ENCODE measurements at regions not wholly inside any gene's neighbourhood (a gene's known extent, or its start where the extent isn't known, plus 50 kb on each side); places are given as distances from the start of the nearest gene placed in this dataset.

DNA sequence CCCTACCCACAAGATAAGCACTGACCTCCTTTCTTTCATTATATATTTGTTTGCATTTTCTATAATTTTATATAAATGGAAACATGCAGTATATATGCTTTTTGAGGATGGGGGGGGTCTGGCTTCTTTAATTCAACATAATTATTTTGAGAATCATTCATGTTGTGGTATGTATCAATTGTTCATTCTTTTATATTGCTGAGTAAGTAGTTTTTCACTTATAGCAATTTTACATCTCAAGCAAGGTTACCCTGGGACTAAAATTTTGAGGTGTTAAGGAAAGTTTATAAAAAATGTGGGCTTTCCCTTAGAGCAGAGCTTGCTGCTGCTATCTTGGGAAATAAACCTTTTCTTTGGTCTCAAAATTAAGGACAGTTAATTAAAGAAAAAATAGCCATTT, 89.9 kb upstream of the EGLN3 start:
- no peak for DNase-seq (ENCODE audit: low spot score)

DNA sequence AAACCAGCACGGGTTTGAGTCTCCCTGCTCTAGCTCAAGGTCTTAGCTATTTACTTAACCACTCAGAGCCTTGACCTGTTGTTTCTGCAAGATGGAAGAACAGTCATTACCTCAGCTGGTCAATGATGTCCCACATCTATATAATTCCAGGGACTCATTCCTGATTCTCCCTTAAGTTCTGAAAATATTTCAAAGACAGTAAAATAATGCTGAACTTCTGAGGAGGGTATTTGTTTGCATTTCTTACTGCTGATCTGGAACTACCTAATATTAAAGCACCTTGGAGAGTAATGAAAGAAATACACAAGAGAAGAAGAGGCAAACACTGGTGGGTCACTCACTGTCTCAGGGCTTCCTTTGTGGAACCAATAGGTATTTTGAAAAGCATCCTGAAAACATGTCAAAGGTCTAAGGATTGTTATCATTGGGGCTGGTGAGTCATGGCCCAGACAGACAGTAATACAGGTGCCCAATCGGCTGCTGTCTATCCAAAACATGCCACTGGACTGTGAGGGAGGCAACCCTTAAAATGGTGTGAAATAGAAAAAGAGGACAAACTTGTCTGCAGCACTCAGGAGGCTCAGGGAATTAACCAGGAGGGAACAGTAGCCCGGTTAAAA, 88.7 kb upstream of the EGLN3 start:
- no peak for DNase-seq (ENCODE audit: low spot score)

DNA sequence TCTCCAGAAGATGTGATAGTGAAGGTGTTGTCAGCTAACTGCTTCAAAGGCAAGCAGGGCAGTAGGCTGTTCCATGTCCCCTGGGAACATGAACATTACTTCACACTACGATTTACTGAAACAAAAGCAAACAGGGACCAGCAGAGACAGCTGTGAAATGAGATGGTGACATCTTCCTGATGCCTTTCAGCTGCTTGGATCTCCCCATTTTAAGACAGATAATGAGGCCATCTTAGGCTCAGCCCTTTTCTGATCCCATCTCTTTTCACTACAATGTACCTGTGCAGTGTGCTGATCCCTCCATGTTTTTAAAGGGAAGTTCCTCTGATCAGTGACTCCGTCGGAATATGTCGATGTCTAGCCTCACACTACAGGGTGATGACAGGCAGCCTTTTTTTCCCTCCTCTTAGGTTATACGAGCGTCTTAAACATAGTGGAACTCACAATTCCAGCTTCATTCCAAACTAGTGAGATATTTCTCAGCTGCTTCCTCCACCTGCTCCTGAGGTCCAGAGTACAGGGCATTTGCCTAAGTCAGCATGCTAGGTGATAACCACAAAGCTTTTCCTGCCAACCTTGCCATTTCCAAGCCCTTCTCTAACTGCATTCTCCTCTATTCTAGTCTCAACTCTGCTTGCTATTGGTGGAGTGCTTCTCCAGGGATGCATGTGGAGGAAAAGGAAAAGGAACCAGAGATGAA, 87.6 kb upstream of the EGLN3 start:
- no peak for DNase-seq (ENCODE audit: low spot score)

DNA sequence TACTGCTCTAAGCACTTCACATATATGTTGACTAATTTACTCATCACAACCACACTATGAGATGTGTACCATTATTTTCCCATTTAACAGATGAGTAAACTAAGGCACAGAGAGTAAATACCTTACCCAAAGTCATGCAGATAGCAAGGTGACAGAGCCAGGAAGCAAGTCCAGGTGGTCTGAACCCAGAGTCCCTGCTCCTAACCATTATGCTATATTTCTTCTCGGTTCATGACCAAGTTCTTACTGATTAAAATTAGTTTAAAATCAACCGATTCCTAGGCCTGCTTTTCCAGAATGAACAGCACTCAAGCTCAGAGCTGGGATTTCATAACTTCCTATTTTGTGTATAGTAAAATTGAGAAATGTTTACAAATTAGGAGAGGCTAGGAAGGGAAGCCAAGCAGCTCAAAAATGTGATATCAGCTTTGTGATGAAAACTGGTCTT, 85.5 kb upstream of the EGLN3 start:
- DNase-seq (ENCODE audit: low spot score) = no peak

DNA sequence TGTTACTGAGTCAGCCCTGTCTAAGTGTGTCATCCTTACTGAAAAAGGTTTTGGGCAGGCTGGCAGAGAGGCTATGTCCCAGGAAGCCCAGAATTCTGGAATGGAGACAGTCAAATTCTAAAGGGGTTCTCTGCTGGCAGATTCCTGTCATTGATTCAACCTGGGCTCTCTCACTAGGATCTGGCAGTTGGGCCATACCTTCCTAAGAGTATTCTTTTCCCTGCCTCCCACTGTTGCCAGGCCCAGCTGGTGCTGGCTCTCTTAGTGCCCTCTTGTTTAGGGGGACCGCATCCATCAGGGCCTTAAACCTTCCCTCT, 85.0 kb upstream of the EGLN3 start:
- no peak for DNase-seq (ENCODE audit: low spot score)

DNA sequence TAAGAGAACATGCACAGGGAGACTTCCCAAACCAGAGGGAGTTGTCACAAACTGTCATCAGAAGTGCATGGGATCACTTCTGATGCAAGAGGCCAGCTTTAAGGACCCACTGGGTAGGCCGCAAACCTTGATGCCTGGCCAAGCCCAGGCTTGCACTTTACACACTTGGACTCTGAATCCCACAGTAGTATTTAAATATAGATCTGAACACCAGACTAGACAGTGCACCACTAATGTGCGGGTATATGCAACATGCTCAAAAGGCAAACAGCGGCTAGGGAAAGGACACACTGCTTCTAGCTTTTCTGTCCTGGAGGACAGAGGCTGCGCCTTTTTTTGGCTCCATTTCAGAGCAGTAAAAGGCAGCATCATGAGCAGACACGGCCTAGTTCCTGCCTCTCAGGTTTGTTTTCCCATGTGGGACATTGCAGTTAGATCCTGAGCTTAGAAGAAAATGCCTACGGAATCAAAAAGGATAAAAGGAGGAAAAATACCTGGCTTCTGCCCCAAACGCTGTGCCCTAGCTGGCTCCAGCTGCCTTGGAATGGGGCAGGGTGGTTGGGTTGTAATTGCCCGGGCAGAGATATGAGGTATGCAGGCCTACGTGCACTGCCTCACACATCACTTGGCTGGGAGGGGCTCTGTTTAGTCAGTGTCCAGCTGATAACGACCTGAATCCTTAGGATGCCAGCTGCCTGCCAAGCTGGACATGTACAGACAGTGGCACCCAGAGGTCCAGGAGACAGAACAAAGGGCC, 84.5 kb upstream of the EGLN3 start:
- DNase-seq (ENCODE audit: low spot score) = no peak

DNA sequence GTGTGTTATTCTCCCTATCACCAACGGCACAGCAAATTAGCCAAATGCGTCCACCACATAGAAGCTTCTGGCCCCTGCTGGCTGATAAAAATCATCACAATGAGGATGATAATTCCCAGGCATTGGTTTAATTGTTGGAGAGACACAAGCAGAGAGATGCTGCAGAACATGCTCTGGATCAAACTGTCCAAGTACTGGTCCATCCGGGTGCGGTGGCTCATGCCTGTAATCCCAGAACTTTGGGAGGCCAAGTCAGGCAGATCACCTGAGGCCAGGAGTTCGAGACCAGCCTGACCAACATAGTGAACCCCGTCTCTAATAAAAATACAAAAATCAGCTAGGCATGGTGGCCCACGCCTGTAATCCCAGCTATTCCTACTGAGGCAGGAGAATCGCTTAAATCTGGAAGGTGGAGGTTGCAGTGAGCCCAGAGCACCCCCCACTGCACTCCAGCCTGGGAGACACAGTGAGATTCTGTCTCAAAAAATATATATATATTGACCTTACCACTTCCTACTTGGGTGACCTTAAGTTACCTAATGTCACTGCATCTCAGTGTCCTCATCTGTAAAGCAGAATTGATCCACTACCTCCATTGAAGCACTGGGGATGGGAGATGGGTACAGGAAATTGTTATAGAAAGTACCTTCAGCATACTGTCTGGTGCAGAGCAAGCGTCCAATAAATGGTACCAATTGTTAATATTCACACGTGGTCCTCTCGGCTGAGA, 83.7 kb upstream of the EGLN3 start:
- DNase-seq (ENCODE audit: low spot score) = peak; percentile 26

DNA sequence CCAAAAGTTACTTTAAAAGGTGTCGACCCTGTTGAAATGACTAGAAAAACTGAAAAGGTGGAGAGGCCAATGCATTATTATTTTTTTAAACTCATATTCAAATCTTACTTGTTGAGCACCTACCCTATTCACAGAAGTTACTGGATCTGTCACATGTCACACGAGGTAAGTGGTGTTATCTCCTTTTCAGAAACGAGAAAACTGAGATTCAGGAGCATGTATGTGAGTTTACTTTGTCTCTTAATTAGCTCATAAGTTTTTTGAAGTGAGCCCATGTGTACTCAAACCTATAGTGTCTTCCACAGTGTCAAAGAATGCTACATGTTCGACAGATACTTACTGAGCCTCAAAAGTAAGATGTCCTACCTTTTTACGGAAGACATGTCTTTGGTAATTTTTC, 81.8 kb upstream of the EGLN3 start:
- no peak for DNase-seq (ENCODE audit: low spot score)

DNA sequence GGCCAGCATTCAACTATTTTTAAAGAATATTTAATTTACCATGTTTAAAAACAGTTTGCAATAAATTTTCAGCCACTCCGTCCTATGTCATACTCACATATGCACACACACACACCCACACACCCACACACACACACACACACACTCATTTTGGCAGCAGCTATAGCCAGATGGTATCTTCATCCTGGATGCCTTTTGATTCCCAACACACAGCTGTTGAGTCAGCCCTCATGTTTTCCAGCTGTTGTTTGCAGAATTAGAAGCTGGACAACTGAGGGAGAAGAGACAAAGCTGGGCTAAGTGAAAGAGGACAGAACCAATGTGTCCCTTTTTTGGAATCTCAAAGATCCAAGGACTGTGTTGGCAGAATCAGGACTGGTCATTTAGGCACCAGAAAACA, 80.0 kb upstream of the EGLN3 start:
- peak; percentile 73 for DNase-seq (ENCODE audit: low spot score)

DNA sequence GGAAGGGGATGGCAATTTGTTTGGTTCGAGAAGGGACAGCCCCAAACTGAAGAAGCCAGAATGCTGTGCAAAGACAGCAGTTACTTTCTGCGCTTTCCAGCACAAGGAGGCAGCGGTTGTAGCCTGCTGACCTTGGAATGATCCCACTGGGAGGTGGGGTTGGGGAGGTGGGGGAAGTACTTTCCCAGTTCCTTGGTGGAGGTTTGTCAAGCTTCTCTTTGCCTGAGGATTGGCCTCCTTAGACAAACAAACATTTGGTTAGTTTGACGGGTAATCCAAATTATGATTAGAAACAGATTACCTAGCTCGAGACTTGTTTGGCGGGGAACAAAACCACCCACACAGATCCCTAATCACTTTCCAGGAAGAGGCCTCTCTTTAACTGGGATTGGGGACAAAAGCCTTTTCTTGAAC, 79.1 kb upstream of the EGLN3 start:
- no peak for DNase-seq (ENCODE audit: low spot score)

DNA sequence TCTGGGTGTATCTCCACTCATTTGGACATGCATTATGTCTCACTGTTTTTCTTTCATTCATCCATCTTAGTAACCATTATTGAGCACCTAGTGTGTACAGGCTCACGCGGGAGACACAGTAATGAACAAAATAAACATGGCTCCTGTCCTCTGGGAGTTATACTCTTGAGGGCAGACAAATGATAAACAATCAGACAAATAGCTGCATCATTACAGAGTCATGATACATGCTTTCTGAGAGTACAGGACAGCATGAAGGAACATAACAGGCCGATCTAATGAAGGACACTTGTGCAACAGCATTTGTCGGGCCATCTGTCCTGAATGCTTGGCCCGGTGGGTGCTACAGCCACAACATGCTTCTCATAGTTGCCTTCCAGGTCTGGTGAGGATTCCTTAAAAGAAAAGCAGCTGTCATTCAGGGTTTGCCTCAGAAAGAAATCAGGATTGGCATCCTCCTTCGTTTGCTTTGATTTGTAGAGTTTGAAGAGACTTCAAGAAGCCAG, 77.2 kb upstream of the EGLN3 start:
- no peak for DNase-seq (ENCODE audit: low spot score)

DNA sequence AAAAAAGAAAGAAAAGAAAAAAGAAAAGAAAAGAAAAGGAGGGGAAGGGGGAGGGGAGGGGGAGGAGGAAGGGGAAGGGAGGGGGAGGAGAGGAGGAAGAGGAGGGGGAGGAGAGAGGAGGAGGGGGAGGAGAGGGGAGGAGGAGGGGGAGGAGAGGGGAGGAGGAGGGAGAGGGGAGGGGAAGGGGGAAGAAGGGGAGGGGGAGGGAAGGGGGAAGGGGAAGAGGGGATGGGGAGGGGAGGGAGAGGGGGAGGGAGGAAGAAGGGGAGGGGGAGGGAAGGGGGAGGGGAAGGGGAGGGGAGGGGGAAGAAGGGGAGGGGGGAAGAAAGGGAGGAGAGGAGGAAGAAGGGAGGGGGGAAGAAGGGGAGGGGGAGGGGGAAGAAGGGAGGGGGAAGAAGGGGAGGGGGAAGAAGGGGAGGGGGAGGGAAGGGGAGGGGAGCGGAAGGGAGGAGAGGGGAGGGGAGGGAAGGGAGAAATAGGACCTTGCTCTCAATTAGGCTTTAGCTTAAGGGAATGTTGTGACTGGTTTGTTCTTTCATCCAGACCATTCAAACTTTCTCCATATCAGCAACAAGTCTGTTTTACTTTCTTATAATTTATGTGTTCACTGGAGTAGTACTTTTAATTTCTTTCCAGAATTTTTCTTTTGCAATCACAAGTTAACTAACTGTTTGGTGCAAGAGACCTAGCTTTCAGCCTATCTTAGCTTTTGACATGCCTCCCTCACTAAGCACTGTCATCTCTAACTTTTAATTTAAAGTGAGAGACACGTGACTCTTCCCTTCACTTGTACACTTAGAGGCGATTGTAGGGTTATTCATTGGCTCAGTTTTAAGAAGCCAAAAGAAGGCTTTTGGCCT, 76.5 kb upstream of the EGLN3 start:
- no peak for DNase-seq (ENCODE audit: low spot score)

DNA sequence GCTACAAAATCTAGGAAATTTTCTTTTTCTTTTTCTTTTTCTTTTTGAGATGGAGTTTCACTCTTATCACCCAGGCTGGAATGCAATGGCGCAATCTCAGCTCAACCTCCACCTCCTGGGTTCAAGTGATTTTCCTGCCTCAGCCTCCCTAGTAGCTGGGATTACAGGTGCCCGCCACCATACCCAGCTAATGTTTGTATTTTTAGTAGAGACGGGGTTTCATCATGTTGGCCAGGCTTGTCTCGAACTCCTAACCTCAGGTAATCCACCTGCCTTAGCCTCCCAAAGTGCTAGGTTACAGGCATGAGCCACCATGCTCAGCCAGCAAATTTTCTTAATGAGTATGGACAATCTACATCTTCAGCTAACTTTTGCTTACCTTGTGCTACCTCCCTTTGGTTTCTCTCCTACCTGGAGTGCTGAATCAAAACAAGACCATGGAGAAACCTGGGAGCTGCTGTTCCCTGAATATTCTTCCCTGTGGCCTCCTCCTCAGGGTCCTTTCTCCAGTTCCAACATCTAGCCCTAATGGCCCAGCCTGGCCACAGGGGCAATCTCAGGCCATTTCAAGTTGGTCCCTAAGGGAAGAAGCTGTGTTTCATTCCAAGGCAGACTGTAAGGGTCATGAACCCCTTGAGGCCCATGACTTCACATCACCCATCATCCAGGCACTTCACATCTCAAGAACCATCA, 74.6 kb upstream of the EGLN3 start:
- DNase-seq (ENCODE audit: low spot score) = no peak

DNA sequence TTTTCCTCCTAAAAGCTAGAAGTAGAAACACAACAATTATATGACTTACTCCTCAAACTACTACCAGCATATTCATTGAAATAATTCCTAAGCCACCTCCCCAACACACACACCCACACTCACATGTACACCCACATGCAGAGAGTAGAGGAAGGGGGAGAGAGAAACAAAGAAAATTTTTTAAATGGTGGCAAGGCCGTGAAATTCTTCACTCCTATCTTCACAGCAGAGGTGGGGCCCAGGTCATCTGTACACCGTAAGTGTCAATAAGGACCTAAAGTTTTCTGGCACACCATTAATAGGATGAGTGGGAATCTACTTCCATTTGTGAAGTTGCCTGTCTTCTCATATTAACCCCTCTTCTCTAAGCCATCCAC, 73.9 kb upstream of the EGLN3 start:
- no peak for DNase-seq (ENCODE audit: low spot score)

DNA sequence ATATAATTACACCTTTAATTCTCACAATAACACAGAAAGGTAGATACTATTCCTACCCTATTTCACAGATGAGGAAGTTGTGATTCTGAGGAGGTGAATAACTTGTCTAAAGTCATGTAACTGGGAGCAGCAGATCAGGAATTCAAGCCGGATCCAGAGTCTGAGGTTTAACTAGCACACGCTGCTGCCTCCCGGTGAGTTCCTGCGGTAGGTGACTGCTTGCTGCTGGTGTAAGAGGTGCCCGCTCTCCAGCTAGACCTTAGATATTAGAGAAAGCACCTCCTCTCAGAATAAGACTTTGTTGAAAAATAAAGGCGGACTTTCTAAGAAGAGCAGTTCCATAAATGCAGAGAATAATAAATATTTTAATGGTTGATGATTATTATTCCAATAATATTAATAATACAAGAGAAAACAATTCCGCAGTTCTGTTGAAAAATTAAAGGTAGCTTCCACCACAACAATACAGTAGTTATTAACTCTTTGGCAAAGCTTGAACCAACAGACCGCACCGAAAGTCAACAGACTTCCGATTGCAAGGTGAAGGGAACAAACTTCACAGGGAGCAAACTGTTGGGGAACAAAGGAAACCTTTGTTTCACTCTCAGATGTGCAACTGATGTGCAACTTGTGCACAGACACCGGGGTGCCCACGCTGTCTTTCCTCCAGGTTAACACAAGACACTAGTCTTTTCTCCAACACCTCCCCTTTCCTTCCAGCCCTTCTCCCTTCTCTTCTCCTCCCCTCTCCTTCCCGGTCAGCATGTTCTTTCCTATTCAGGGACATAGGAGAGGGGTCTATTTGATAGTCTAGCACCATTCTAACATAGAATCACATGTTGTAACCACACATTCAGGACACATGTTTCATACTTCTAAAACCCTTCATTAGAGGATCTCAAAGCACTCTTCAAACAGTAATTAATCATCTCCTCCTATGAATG, 73.2 kb upstream of the EGLN3 start:
- no peak for DNase-seq (ENCODE audit: low spot score)

DNA sequence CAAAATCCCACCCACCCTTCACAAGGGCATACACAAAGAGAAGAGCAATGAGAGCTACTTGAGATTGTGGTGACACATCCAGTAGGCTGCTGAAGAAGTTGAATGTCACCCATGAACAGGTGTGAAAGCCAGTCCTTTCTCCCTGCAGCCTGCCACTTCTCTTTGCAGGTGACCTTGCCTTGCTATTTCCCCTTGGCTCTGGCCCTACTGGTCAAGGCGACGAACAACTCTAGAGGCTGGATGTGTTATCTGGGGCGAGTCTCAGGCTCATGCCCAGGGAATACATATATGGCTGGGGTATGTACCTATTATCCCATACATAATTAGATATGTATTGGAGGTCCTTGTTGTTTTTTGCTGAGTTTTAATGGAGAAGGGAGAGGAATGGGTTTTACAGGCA, 70.2 kb upstream of the EGLN3 start:
- no peak for DNase-seq (ENCODE audit: low spot score)

DNA sequence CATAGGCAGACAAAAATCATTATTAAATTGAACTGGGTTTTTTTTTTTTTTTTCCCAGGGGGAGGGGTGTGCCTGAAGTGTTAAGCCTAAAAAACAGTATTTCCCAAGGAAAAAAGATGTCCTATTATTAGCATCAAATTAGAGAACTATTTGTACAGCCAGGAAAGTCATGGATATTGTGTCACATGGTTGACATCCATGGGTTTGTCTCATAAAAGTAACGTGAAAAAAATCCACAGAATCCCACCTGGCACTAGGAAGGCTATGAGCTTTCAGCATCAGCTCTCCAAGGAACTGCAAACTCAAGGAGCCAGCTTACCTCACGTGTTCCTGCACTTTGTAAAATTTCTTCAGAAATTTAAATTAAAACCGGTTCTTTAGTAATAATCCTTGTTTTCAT, 69.1 kb upstream of the EGLN3 start:
- DNase-seq (ENCODE audit: low spot score) = no peak

DNA sequence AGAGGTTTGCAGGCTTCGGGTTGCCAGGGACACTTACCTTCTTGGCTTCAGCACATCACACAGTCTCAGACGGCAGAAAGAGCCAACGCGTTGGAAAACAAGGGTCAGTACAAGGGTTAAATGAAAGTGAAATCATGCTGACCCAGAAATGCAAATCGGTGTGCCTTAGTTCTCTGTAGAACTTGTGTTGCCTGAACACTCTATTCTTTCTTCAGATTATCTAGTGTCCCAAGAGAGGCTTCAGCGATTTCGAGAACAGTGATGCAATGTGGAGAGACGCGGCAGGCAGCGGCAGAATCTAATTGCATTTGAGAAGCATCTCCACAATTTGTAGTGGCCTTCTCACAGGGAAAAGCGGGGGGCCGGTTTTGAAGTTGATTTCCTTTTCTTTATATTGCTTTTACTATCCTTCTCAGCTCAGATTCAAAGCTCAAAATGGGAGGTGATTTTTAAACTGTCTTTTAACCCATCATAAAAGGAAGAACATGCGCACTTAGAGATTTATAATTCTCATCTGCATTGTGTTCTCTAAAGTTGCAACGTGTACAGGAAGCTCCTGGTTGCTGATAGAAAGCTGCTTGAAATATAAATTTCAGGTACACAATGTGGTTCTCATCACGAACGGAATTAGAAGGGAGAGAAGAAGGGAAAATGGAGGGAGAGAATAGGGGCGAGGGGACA, 67.8 kb upstream of the EGLN3 start:
- DNase-seq (ENCODE audit: low spot score) = peak; percentile 54

DNA sequence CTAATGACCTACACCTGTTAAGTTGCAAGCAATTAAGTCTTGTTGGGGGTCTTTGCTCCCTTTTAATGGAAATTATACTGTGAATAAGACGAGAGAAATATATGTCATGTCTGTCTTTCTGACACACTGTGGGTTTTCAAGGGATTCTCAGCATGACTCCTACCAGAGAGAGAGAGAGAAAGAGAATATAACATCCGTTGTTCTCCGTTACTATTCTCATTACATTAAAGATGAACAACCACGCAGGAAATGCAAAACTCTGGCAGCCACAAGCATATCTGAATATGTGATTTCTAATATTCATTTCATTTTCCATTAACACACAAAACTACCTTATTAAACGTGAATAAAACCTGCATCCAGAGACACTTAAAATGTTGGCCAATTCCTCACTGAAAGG, 67.3 kb upstream of the EGLN3 start:
- no peak for DNase-seq (ENCODE audit: low spot score)

All from globus pallidus (tissue), 1 donor.